PC-9 (cell line): ENCODE measurements at regions not wholly inside any gene's neighbourhood (a gene's known extent, or its start where the extent isn't known, plus 50 kb on each side); places are given as distances from the start of the nearest gene placed in this dataset.

Experiments used
- BruUV-seq: library from RNA; stranded (reverse); fragments of 400-500 nt; replicated peaks from 2 replicates; lab custom pipeline; 2021; lab: Mats Ljungman, UMichigan
- CTCF ChIA-PET: fragments of 300-600 bp; sonication (Branson Sonifier 250); formaldehyde crosslinking; loops from one replicate; lab custom pipeline; 2022; ENCODE audit warnings: antibody characterized with exemption; lab: Charles Lee
- POLR2A ChIA-PET: fragments of 300-600 bp; sonication (Branson Sonifier 250); formaldehyde crosslinking; loops from one replicate; lab custom pipeline; 2022; ENCODE audit warnings: antibody characterized with exemption; ENCODE audit not compliant: unreplicated experiment; lab: Charles Lee
- DNase-seq, 2 experiments: peaks; one replicate each; pipeline versions ENCODE4 v3.0.0 to v3.0.0-alpha.2; 2015 to 2022; ENCODE audit warnings: mixed read lengths in 1 of 2
- H2AFZ ChIP-seq: fragments of 200-600 bp; sonication (generic); 2 replicates; pipeline ENCODE4 v1.8.1; 2017; ENCODE audit warnings: antibody characterized with exemption
- H3F3A ChIP-seq: fragments of 200-600 bp; sonication (generic); 2 replicates; pipeline ENCODE4 v1.8.1; 2017; ENCODE audit warnings: antibody characterized with exemption, mild to moderate bottlenecking, low read depth; ENCODE audit not compliant: insufficient read depth
- H3K27ac ChIP-seq: fragments of 200-600 bp; sonication (generic); 2 replicates; pipeline ENCODE4 v1.6.1; 2016; ENCODE audit warnings: mixed run types
- H3K27me3 ChIP-seq: fragments of 200-600 bp; sonication (generic); 2 replicates; pipeline ENCODE4 v1.6.1; 2016; ENCODE audit warnings: low read depth, mixed run types; ENCODE audit not compliant: insufficient read depth
- H3K36me3 ChIP-seq: fragments of 200-600 bp; sonication (generic); 2 replicates; pipeline ENCODE4 v1.6.1; 2016; ENCODE audit warnings: low read depth, mixed run types
- H3K4me1 ChIP-seq: fragments of 200-600 bp; sonication (generic); replicated peaks from 2 replicates; pipeline ENCODE4 v1.6.1; 2016; ENCODE audit warnings: mixed run types; ENCODE audit not compliant: insufficient read depth
- H3K4me2 ChIP-seq: fragments of 200-600 bp; sonication (generic); 2 replicates; pipeline ENCODE4 v1.6.1; 2017; ENCODE audit warnings: mixed run types
- H3K4me3 ChIP-seq: fragments of 200-600 bp; sonication (generic); 2 replicates; pipeline ENCODE4 v1.6.1; 2016; ENCODE audit warnings: mixed run types
- H3K79me2 ChIP-seq: fragments of 200-600 bp; sonication (generic); 2 replicates; pipeline ENCODE4 v1.6.1; 2017; ENCODE audit warnings: low read depth, mixed run types
- H3K9me2 ChIP-seq: fragments of 200-600 bp; sonication (generic); 2 replicates; pipeline ENCODE4 v1.8.1; 2017; ENCODE audit warnings: mild to moderate bottlenecking; ENCODE audit not compliant: insufficient read depth
- H3K9me3 ChIP-seq: fragments of 200-600 bp; sonication (generic); 2 replicates; pipeline ENCODE4 v1.8.1; 2016; ENCODE audit warnings: low read depth; ENCODE audit not compliant: insufficient read depth
- H4K20me1 ChIP-seq: fragments of 200-600 bp; sonication (generic); 2 replicates; pipeline ENCODE4 v1.8.1; 2017; ENCODE audit not compliant: insufficient read depth
- CTCF ChIP-seq: fragments of 200-600 bp; sonication (generic); conservative IDR thresholded peaks from 2 replicates; pipeline ENCODE4 v1.6.1; 2017; ENCODE audit warnings: mixed run types, antibody characterized with exemption, mild to moderate bottlenecking, moderate library complexity
- EZH2 ChIP-seq: fragments of 200-600 bp; sonication (generic); IDR thresholded peaks from 2 replicates; pipeline ENCODE4 v1.8.0; 2017; ENCODE audit warnings: antibody characterized with exemption, low read depth
- intact Hi-C: fragments of 100-400 bp; cut with micrococcal nuclease; formaldehyde crosslinking; loops from one replicate; pipeline ENCODE4 v1.10.0; 2022; ENCODE audit not compliant: unreplicated experiment

DNA sequence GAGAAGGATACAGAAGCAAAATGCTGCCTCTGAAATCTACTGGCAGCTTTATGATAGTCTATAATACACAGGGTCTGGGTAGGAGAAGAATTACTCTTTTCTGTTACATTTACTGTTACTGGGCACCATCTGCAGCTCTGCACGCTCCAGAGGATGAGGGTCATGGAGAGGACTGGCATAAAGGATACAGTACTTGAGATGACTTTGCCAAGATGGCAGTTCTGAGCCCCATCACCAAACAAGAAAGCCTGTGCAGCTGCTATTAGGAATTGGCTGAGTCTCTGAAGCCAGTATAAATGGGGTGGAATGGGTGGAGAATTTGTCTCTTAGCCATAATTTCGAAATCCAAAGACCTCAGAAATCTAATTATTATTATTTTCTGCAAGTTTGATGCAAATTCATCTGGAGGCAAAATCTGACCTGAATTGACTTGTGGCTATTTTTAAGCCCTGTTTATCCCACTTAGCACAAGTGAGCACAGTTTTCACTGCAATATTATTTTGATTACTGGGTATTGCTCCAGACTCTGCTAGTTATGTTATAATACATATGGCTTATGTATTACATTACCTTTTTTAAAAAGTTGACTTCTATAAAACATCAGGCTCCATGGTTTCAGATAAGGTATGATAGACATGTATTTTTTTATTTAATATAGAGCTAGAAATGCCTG lies 579.5 kb downstream of the MBD2 start:
- intact Hi-C loops, result no loop called here
- Histone ChIP-seq H4K20me1 (no peaks in the 10 kb centered on the region), H2AFZ (no peak overlapping the region), H3K9me2 (no peaks in the 10 kb centered on the region), H3K36me3 (no peaks in the 10 kb centered on the region), H3K4me1 (no peaks in the 10 kb centered on the region), H3K4me2 (no peak overlapping the region), H3K79me2 (no peaks in the 10 kb centered on the region), H3K27ac (no peak overlapping the region), H3F3A (no peaks in the 10 kb centered on the region), H3K9me3 (no peaks in the 10 kb centered on the region), H3K4me3 (no peak overlapping the region), H3K27me3 (no peaks in the 10 kb centered on the region)
- no TSS peak for BruUV-seq
- DNase-seq, result no peak
- POLR2A ChIA-PET, result no interaction called here
- CTCF ChIA-PET, result no interaction called here
- TF ChIP-seq EZH2 (no peak), CTCF (no peak)

DNA sequence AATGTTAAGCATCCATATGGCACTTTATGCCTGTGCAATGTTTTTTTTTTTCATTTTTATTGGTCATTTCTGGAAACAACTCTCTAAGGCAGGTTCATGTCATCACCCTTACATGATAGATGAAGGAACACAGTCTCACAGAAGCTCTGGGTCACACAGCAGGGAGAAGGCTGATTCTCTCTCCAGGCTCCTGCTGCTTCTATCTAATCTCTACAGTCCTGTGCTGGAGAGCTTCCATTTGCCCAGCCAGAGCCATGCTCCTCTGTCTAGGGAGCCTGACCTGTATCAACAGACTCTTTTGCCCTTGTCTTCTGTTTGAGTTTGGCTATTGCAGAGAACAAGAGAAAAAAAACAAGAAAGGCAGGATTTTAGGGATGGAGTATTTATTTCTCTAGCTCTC lies 584.8 kb downstream of the MBD2 start:
- H3K9me2 ChIP-seq, result no peaks in the 10 kb centered on the region
- no peaks in the 10 kb centered on the region for H3K36me3 ChIP-seq
- no peaks in the 10 kb centered on the region for H4K20me1 ChIP-seq
- no peaks in the 10 kb centered on the region for H3K4me1 ChIP-seq
- no peaks in the 10 kb centered on the region for H3F3A ChIP-seq
- H3K4me3 ChIP-seq, result no peak overlapping the region
- no peak overlapping the region for H3K27ac ChIP-seq
- intact Hi-C loops, result no loop called here
- H3K79me2 ChIP-seq, result no peaks in the 10 kb centered on the region
- no peak for DNase-seq
- H3K9me3 ChIP-seq, result no peaks in the 10 kb centered on the region
- no peak overlapping the region for H2AFZ ChIP-seq
- H3K4me2 ChIP-seq, result no peak overlapping the region
- POLR2A ChIA-PET, result no interaction called here
- TF ChIP-seq EZH2, result no peak
- no peak for TF ChIP-seq CTCF
- no peaks in the 10 kb centered on the region for H3K27me3 ChIP-seq
- CTCF ChIA-PET, result no interaction called here
- no TSS peak for BruUV-seq

GRCh38 chr18:53629337-53629736 lies 595.1 kb downstream of the MBD2 start:
- DNase-seq, result no peak
- Histone ChIP-seq H3K9me3 (no peaks in the 10 kb centered on the region), H3K4me1 (no peaks in the 10 kb centered on the region), H3K4me2 (no peak overlapping the region), H4K20me1 (no peaks in the 10 kb centered on the region), H3K27me3 (no peaks in the 10 kb centered on the region), H3K9me2 (no peaks in the 10 kb centered on the region; the same call in 1 of the 2 replicates), H2AFZ (no peak overlapping the region), H3K36me3 (no peaks in the 10 kb centered on the region), H3K79me2 (no peaks in the 10 kb centered on the region), H3F3A (no peaks in the 10 kb centered on the region), H3K4me3 (no peak overlapping the region), H3K27ac (no peak overlapping the region)
- TF ChIP-seq CTCF, result no peak
- no peak for TF ChIP-seq EZH2
- ChIA-PET CTCF (no interaction called here), POLR2A (no interaction called here)
- intact Hi-C loops, result no loop called here
- no TSS peak for BruUV-seq
